ENCODE measurements at regions not wholly inside any gene's neighbourhood (a gene's known extent, or its start where the extent isn't known, plus 50 kb on each side); places are given as distances from the start of the nearest gene placed in this dataset.

DNA sequence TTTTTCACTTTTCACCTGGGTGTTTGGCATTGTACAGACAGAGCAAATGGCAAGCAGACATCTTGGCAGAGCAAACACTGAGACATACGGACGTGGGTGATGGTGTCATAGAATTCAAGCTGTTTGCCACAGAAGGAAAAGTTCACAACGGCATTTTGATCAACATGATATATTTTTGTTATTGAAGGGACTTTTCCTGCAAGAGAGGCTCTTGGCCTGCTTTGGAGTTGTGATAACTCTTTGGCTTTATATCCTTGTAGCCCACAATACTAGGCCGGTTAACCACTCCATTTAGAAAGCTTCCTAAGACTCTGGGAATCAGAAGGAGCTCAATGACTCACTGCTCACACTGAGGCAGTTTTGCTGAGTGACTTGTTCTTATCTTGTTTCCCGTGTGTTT lies 1038.3 kb downstream of the TLE1 start:
- TF ChIP-seq, protein P1, sequence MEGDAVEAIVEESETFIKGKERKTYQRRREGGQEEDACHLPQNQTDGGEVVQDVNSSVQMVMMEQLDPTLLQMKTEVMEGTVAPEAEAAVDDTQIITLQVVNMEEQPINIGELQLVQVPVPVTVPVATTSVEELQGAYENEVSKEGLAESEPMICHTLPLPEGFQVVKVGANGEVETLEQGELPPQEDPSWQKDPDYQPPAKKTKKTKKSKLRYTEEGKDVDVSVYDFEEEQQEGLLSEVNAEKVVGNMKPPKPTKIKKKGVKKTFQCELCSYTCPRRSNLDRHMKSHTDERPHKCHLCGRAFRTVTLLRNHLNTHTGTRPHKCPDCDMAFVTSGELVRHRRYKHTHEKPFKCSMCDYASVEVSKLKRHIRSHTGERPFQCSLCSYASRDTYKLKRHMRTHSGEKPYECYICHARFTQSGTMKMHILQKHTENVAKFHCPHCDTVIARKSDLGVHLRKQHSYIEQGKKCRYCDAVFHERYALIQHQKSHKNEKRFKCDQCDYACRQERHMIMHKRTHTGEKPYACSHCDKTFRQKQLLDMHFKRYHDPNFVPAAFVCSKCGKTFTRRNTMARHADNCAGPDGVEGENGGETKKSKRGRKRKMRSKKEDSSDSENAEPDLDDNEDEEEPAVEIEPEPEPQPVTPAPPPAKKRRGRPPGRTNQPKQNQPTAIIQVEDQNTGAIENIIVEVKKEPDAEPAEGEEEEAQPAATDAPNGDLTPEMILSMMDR (IDR thresholded peaks at IDR 0.05), result no peak
- TF ChIP-seq EP300 (IDR thresholded peaks at IDR 0.05; ENCODE audit: low read depth) (no peak), POLR2A (IDR thresholded peaks at IDR 0.05) (no peak)

Data from transverse colon (tissue), 3 donors.